Calu3 (cell line): ENCODE measurements at regions not wholly inside any gene's neighbourhood (a gene's known extent, or its start where the extent isn't known, plus 50 kb on each side); places are given as distances from the start of the nearest gene placed in this dataset.

Experiments
- BruUV-seq: library from RNA; stranded (reverse); fragments of 400-500 nt; replicated peaks from 2 replicates; lab custom pipeline; 2021; lab: Mats Ljungman, UMichigan
- CTCF ChIA-PET: fragments of 300-600 bp; sonication (Branson Sonifier 250); formaldehyde crosslinking; loops from one replicate; lab custom pipeline; 2022; ENCODE audit warnings: antibody characterized with exemption; lab: Charles Lee
- DNase-seq: peaks from one replicate; pipeline ENCODE4 v3.0.0; 2022
- H3K27ac Mint-ChIP-seq: one replicate; pipeline ENCODE4 v1.8.0; 2022; ENCODE audit warnings: mixed read lengths; ENCODE audit not compliant: unreplicated experiment
- H3K27me3 Mint-ChIP-seq: one replicate; pipeline ENCODE4 v1.8.0; 2022; ENCODE audit warnings: mixed read lengths; ENCODE audit not compliant: unreplicated experiment
- H3K36me3 Mint-ChIP-seq: one replicate; pipeline ENCODE4 v1.8.0; 2022; ENCODE audit warnings: mild to moderate bottlenecking, moderate library complexity, mixed read lengths; ENCODE audit not compliant: insufficient read depth, unreplicated experiment
- H3K4me1 Mint-ChIP-seq: one replicate; pipeline ENCODE4 v1.8.0; 2022; ENCODE audit warnings: mild to moderate bottlenecking, low read depth, mixed read lengths; ENCODE audit not compliant: unreplicated experiment
- H3K4me3 Mint-ChIP-seq: one replicate; pipeline ENCODE4 v1.8.0; 2022; ENCODE audit warnings: mild to moderate bottlenecking, low read depth, moderate library complexity, mixed read lengths; ENCODE audit not compliant: unreplicated experiment
- H3K9me3 Mint-ChIP-seq: one replicate; pipeline ENCODE4 v1.8.0; 2022; ENCODE audit warnings: low read depth, mixed read lengths; ENCODE audit not compliant: unreplicated experiment
- intact Hi-C: fragments of 100-400 bp; cut with micrococcal nuclease; formaldehyde crosslinking; loops from one replicate; pipeline ENCODE4 v1.10.0; 2022; ENCODE audit not compliant: unreplicated experiment
- TF ChIP-seq, protein P1 (sequence below): fragments of 200-600 bp; IDR thresholded peaks from one replicate; pipeline ENCODE4 v1.8.0; 2022; ENCODE audit warnings: antibody characterized with exemption; ENCODE audit not compliant: unreplicated experiment

DNA sequence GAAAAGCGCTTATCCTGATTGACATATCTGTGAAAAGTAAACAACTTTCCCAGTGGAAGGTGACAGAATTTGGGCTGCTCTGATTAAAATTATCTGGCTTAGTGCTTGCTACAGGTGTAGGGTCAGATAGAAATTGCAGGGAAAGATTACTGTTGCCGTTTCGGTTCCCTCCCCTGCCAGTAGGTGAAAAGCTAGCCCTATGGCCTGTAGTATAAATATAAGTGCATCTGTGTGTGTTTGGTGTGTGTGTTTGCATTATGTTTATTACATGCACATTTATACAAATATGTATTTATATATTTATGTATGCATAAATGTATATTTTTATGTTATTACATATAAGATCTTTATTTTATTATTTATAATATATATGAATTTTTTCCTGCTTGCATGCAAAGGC lies 72.3 kb upstream of the VOPP1 start:
- intact Hi-C loops, result no loop called here
- H3K36me3 Mint-ChIP-seq, result no peaks in the 10 kb centered on the region
- BruUV-seq, result no TSS peak

DNA sequence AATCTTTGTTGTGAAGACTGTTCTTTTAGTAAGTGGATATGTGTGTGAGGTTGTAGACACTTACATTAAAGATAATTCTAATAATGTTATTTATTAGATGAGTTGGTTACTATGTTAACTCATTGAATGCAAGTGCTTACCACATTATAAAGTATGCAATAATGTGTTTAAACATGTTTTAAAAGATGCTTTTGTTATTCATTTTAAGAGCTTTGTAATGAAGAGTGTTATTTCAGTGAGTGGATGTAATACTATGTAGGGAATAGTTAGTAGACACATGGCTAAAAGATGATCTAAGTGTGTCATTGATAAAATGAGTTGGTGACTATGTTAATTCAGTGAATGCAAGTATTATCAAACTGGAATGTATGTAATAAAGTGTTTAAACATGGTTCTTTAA lies 70.0 kb upstream of the VOPP1 start:
- intact Hi-C loops, result no loop called here
- CTCF ChIA-PET, result interaction anchor here (1.6 kb wide), 2 partner anchors 322 to 409 kb away, joined by 5 to 6 read pairs; partner anchors contain the start of genes CCT6A and PSPH
- H3K9me3 Mint-ChIP-seq, result no peaks in the 10 kb centered on the region
- DNase-seq, result no peak
- no peaks in the 10 kb centered on the region for H3K27me3 Mint-ChIP-seq
- H3K36me3 Mint-ChIP-seq, result no peaks in the 10 kb centered on the region
- BruUV-seq, result no TSS peak
- TF ChIP-seq, protein P1, sequence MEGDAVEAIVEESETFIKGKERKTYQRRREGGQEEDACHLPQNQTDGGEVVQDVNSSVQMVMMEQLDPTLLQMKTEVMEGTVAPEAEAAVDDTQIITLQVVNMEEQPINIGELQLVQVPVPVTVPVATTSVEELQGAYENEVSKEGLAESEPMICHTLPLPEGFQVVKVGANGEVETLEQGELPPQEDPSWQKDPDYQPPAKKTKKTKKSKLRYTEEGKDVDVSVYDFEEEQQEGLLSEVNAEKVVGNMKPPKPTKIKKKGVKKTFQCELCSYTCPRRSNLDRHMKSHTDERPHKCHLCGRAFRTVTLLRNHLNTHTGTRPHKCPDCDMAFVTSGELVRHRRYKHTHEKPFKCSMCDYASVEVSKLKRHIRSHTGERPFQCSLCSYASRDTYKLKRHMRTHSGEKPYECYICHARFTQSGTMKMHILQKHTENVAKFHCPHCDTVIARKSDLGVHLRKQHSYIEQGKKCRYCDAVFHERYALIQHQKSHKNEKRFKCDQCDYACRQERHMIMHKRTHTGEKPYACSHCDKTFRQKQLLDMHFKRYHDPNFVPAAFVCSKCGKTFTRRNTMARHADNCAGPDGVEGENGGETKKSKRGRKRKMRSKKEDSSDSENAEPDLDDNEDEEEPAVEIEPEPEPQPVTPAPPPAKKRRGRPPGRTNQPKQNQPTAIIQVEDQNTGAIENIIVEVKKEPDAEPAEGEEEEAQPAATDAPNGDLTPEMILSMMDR, result no peak
- H3K4me3 Mint-ChIP-seq, result no peak overlapping the region
- H3K27ac Mint-ChIP-seq, result no peak overlapping the region
- no peaks in the 10 kb centered on the region for H3K4me1 Mint-ChIP-seq

More for the DNA sequence above, 72.3 kb upstream of the VOPP1 start:
- CTCF ChIA-PET, result no interaction called here
- H3K27me3 Mint-ChIP-seq, result no peaks in the 10 kb centered on the region
- H3K9me3 Mint-ChIP-seq, result no peaks in the 10 kb centered on the region
- no peaks in the 10 kb centered on the region for H3K4me1 Mint-ChIP-seq
- DNase-seq, result no peak
- no peak overlapping the region for H3K4me3 Mint-ChIP-seq
- no peak overlapping the region for H3K27ac Mint-ChIP-seq
- TF ChIP-seq, protein P1, result no peak

DNA sequence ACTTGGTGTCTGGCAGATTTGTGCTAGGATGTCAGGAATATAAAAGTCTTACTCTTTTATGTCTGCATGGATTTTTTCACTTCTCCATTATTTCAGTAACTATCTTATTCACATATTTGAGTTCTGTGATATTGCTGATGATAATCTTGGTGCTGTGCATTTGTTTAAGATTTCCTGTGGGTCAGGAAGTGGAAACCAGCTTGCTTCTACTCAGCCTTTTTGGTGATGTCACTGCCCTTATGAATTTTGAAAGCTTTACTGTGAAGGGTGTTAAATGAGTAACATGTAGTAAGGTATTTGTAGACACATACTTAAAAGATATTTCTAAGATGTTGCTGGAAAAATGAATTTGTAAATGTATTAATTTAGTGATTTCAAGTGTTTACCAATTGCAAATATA lies 69.5 kb upstream of the VOPP1 start:
- Mint-ChIP-seq H3K36me3 (no peaks in the 10 kb centered on the region), H3K4me1 (no peaks in the 10 kb centered on the region), H3K4me3 (no peak overlapping the region), H3K9me3 (no peaks in the 10 kb centered on the region), H3K27me3 (no peaks in the 10 kb centered on the region), H3K27ac (no peak overlapping the region)
- TF ChIP-seq, protein P1, result no peak
- DNase-seq, result no peak
- CTCF ChIA-PET, result interaction anchor here (0.5 to 1.6 kb wide), 9 partner anchors 19 to 451 kb away, joined by 3 to 9 read pairs (median 6); partner anchors contain the start of genes CCT6A, PHKG1 and PSPH
- intact Hi-C loops, result loop anchor here (1.0 to 2.0 kb wide), 3 partner anchors 81 to 432 kb away; partner anchors contain the start of gene NIPSNAP2
- no TSS peak for BruUV-seq

DNA sequence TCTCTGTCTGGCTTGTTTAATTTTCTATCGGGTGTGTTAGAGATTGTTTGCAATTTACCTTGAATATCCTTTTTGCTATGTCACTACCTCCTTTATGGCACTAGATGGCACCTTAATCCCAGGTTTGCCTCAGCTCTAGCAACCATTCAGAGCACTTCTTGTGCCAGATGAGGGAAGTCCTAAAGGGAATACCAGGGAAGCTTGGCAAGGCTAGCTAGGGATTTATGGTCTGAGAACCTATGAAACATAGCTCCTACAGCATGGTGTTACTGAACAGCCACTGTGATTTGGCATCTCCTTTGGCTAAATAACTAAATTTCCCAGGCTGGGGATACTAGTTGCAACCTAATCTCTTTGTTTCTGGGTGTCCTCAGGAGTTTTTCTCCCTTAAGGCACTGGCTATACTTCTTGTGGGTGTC lies 69.0 kb upstream of the VOPP1 start:
- no TSS peak for BruUV-seq
- H3K4me3 Mint-ChIP-seq, result no peak overlapping the region
- H3K27ac Mint-ChIP-seq, result no peak overlapping the region
- no peaks in the 10 kb centered on the region for H3K36me3 Mint-ChIP-seq
- no peaks in the 10 kb centered on the region for H3K27me3 Mint-ChIP-seq
- TF ChIP-seq, protein P1, result peak; percentile 82
- DNase-seq, result peak; percentile 56
- H3K4me1 Mint-ChIP-seq, result no peaks in the 10 kb centered on the region
- intact Hi-C loops, result loop anchor here (1.0 to 2.0 kb wide), 3 partner anchors 82 to 433 kb away; partner anchors contain the start of gene NIPSNAP2
- CTCF ChIA-PET, result interaction anchor here (0.5 to 1.6 kb wide), 9 partner anchors 20 to 452 kb away, joined by 3 to 9 read pairs (median 6); partner anchors contain the start of genes CCT6A, PHKG1 and PSPH
- no peaks in the 10 kb centered on the region for H3K9me3 Mint-ChIP-seq
